ENCODE measurements at regions not wholly inside any gene's neighbourhood (a gene's known extent, or its start where the extent isn't known, plus 50 kb on each side); places are given as distances from the start of the nearest gene placed in this dataset.

DNA sequence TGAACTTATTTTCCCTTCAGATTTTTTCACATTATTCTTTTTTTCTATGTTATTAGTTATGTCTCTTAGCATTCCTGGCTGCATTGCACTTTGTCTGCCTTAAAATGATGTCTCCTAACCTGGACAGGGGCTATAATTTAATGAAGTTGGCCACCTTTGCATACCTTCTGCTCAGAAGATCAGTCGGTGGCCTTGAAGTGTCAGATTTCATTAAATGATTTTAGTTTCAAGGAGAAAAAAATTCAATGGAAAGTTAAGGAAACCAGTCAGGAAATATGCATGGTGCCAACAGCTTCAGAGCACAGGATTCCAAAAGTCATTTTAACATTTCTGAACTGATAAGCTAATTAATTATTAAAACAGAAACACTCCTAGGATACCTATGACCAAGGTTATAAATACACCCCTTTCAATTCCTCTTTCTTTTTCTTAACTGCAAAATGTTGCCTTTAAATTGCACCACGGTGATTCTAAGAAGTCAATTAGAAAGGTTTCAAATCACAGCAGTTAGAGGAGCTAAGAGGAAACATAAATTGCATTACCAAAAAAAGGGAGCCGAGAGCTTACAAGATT lies 533.4 kb downstream of the KCNJ2 start:
- H3K4me3 ChIP-seq (ENCODE audit: low read length, poor library complexity, severe bottlenecking): no peak overlapping the region
- no peaks in the 10 kb centered on the region for H3K9me2 ChIP-seq (replicated peaks; ENCODE audit: low read depth, low read length)
- no peaks in the 10 kb centered on the region for H3K79me2 ChIP-seq (ENCODE audit: insufficient read depth, low read length)
- no peak overlapping the region for H3K4me2 ChIP-seq (ENCODE audit: low read depth, low read length, poor library complexity, severe bottlenecking)
- no peak overlapping the region for H3K9ac ChIP-seq (ENCODE audit: low read depth, low read length, poor library complexity, severe bottlenecking)
- H3K36me3 ChIP-seq (ENCODE audit: insufficient read depth, low read length): no peaks in the 10 kb centered on the region
- no peaks in the 10 kb centered on the region for H3K27me3 ChIP-seq (ENCODE audit: insufficient read depth, low read length, poor library complexity, severe bottlenecking)
- no peak overlapping the region for H2AFZ ChIP-seq (ENCODE audit: low read length)
- no peaks in the 10 kb centered on the region; the same call in 1 of the 2 replicates for H3K9me3 ChIP-seq (ENCODE audit: insufficient read depth, low read depth, low read length)
- no peaks in the 10 kb centered on the region for H3F3A ChIP-seq (ENCODE audit: low read depth)
- H3K4me1 ChIP-seq (ENCODE audit: insufficient read depth, low read length, poor library complexity, severe bottlenecking): no peaks in the 10 kb centered on the region
- H4K20me1 ChIP-seq (ENCODE audit: insufficient read depth, low read length, poor library complexity, severe bottlenecking): no peaks in the 10 kb centered on the region
- TF ChIP-seq EZH2phosphoT487 (IDR thresholded peaks at IDR 0.05; ENCODE audit: borderline replicate concordance): no peak
- no peak for TF ChIP-seq CTCF (conservative IDR thresholded peaks at IDR 0.05; ENCODE audit: low read length)

DNA sequence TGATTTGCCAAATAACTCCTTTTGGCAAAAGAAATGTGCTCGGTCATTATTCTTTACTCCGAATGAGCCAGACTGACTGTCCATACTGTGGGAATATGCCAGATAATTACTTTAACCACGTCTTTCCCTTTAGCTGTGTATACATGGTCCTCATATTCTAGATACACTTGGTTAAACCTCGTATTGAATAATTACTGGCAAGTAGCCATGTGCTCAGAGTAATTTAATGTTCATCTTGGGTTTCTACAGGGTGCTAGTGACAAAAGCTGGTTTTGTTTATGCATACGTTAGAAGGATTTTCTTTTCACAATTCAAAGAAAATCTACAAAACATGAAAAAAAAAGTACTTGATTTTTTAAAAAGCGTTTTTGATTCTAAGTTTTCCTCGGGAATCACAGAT lies 540.3 kb downstream of the KCNJ2 start:
- no peaks in the 10 kb centered on the region for H3F3A ChIP-seq (ENCODE audit: low read depth)
- H3K4me1 ChIP-seq (ENCODE audit: insufficient read depth, low read length, poor library complexity, severe bottlenecking): no peaks in the 10 kb centered on the region
- no peaks in the 10 kb centered on the region for H3K9me3 ChIP-seq (ENCODE audit: insufficient read depth, low read depth, low read length)
- H4K20me1 ChIP-seq (ENCODE audit: insufficient read depth, low read length, poor library complexity, severe bottlenecking): no peaks in the 10 kb centered on the region
- TF ChIP-seq CTCF (conservative IDR thresholded peaks at IDR 0.05; ENCODE audit: low read length) (no peak), EZH2phosphoT487 (IDR thresholded peaks at IDR 0.05; ENCODE audit: borderline replicate concordance) (no peak)
- no peak overlapping the region for H3K4me3 ChIP-seq (ENCODE audit: low read length, poor library complexity, severe bottlenecking)
- H3K4me2 ChIP-seq (ENCODE audit: low read depth, low read length, poor library complexity, severe bottlenecking): no peak overlapping the region
- H3K79me2 ChIP-seq (ENCODE audit: insufficient read depth, low read length): no peaks in the 10 kb centered on the region
- H2AFZ ChIP-seq (ENCODE audit: low read length): no peak overlapping the region
- H3K9ac ChIP-seq (ENCODE audit: low read depth, low read length, poor library complexity, severe bottlenecking): no peak overlapping the region
- H3K36me3 ChIP-seq (ENCODE audit: insufficient read depth, low read length): no peaks in the 10 kb centered on the region
- H3K27me3 ChIP-seq (ENCODE audit: insufficient read depth, low read length, poor library complexity, severe bottlenecking): no peaks in the 10 kb centered on the region
- H3K9me2 ChIP-seq (replicated peaks; ENCODE audit: low read depth, low read length): no peaks in the 10 kb centered on the region

GRCh38 chr17:70713694-70714093 lies 544.4 kb downstream of the KCNJ2 start:
- Histone ChIP-seq H3K9ac (ENCODE audit: low read depth, low read length, poor library complexity, severe bottlenecking) (no peak overlapping the region), H3K27me3 (ENCODE audit: insufficient read depth, low read length, poor library complexity, severe bottlenecking) (no peaks in the 10 kb centered on the region), H4K20me1 (ENCODE audit: insufficient read depth, low read length, poor library complexity, severe bottlenecking) (no peaks in the 10 kb centered on the region), H3K9me3 (ENCODE audit: insufficient read depth, low read depth, low read length) (no peaks in the 10 kb centered on the region), H3K4me3 (ENCODE audit: low read length, poor library complexity, severe bottlenecking) (no peak overlapping the region), H3K36me3 (ENCODE audit: insufficient read depth, low read length) (no peaks in the 10 kb centered on the region), H3F3A (ENCODE audit: low read depth) (no peaks in the 10 kb centered on the region), H3K4me1 (ENCODE audit: insufficient read depth, low read length, poor library complexity, severe bottlenecking) (no peaks in the 10 kb centered on the region), H3K79me2 (ENCODE audit: insufficient read depth, low read length) (no peaks in the 10 kb centered on the region), H2AFZ (ENCODE audit: low read length) (no peak overlapping the region), H3K4me2 (ENCODE audit: low read depth, low read length, poor library complexity, severe bottlenecking) (no peak overlapping the region), H3K9me2 (replicated peaks; ENCODE audit: low read depth, low read length) (no peaks in the 10 kb centered on the region)
- TF ChIP-seq CTCF (conservative IDR thresholded peaks at IDR 0.05; ENCODE audit: low read length): no peak

Measured in Loucy (cell line).